Activated CD8-positive, alpha-beta T cell treated with anti-CD3 and anti-CD28 coated beads for 36 hours (primary cell): ENCODE measurements at regions not wholly inside any gene's neighbourhood (a gene's known extent, or its start where the extent isn't known, plus 50 kb on each side); places are given as distances from the start of the nearest gene placed in this dataset.
A peak's percentile ranks its signal among the peaks of the same experiment; 100 is the strongest.

Experiments
- ATAC-seq: fragments of 200-7000 bp; cut with Tn5 transposase; one replicate; pipeline ENCODE4 v1.10.0; 2021; ENCODE audit warnings: mild to moderate bottlenecking, moderate library complexity
- CTCF ChIA-PET: fragments of 350-600 bp; sonication (Branson Sonifier 250); formaldehyde crosslinking; loops from one replicate; lab custom pipeline; 2021; ENCODE audit warnings: antibody characterized with exemption; lab: Charles Lee
- POLR2A ChIA-PET: fragments of 350-600 bp; sonication (Branson Sonifier 250); formaldehyde crosslinking; loops from one replicate; lab custom pipeline; 2021; ENCODE audit warnings: antibody characterized with exemption; lab: Charles Lee
- DNase-seq: peaks from one replicate; pipeline ENCODE4 v3.0.0-alpha.2; 2020
- H3K27ac Mint-ChIP-seq: one replicate; pipeline ENCODE4 v1.8.0; 2021; ENCODE audit warnings: mild to moderate bottlenecking, mixed read lengths
- H3K27me3 Mint-ChIP-seq: one replicate; pipeline ENCODE4 v1.8.0; 2021; ENCODE audit warnings: mixed read lengths
- H3K36me3 Mint-ChIP-seq: one replicate; pipeline ENCODE4 v1.8.0; 2021; ENCODE audit warnings: low read depth, mixed read lengths
- H3K4me1 Mint-ChIP-seq: one replicate; pipeline ENCODE4 v1.8.0; 2021; ENCODE audit warnings: low read depth, mixed read lengths
- H3K4me3 Mint-ChIP-seq: one replicate; pipeline ENCODE4 v1.8.0; 2021; ENCODE audit warnings: mild to moderate bottlenecking, moderate library complexity, mixed read lengths
- H3K9me3 Mint-ChIP-seq: one replicate; pipeline ENCODE4 v1.8.0; 2021; ENCODE audit warnings: mixed read lengths
- intact Hi-C: fragments of 100-400 bp; cut with micrococcal nuclease; formaldehyde crosslinking; loops from one replicate; pipeline ENCODE4 v1.10.0; 2022
- TF ChIP-seq, protein P1 (sequence below): fragments of 200-600 bp; IDR thresholded peaks from one replicate; pipeline ENCODE4 v1.8.0; 2022; ENCODE audit warnings: antibody characterized with exemption, mild to moderate bottlenecking

GRCh38 chr11:115996125-115996807 lies 492.1 kb upstream of the CADM1 start:
- DNase-seq = no peak

GRCh38 chr11:115993590-115993989 lies 489.4 kb upstream of the CADM1 start:
- H3K4me1 Mint-ChIP-seq = no peaks in the 10 kb centered on the region
- no peak overlapping the region for H3K4me3 Mint-ChIP-seq
- TF ChIP-seq, protein P1, sequence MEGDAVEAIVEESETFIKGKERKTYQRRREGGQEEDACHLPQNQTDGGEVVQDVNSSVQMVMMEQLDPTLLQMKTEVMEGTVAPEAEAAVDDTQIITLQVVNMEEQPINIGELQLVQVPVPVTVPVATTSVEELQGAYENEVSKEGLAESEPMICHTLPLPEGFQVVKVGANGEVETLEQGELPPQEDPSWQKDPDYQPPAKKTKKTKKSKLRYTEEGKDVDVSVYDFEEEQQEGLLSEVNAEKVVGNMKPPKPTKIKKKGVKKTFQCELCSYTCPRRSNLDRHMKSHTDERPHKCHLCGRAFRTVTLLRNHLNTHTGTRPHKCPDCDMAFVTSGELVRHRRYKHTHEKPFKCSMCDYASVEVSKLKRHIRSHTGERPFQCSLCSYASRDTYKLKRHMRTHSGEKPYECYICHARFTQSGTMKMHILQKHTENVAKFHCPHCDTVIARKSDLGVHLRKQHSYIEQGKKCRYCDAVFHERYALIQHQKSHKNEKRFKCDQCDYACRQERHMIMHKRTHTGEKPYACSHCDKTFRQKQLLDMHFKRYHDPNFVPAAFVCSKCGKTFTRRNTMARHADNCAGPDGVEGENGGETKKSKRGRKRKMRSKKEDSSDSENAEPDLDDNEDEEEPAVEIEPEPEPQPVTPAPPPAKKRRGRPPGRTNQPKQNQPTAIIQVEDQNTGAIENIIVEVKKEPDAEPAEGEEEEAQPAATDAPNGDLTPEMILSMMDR = no peak
- no peak for ATAC-seq
- H3K27me3 Mint-ChIP-seq = peaks cover 5% of the 10 kb centered on the region
- no peaks in the 10 kb centered on the region for H3K36me3 Mint-ChIP-seq
- H3K27ac Mint-ChIP-seq = no peak overlapping the region
- no peak for DNase-seq
- ChIA-PET POLR2A (no interaction called here), CTCF (no interaction called here)
- intact Hi-C loops = no loop called here
- H3K9me3 Mint-ChIP-seq = no peaks in the 10 kb centered on the region

More at GRCh38 chr11:115996125-115996807, 492.1 kb upstream of the CADM1 start:
- ChIA-PET CTCF (no interaction called here), POLR2A (no interaction called here)
- Mint-ChIP-seq H3K36me3 (no peaks in the 10 kb centered on the region), H3K9me3 (no peaks in the 10 kb centered on the region), H3K4me3 (no peak overlapping the region), H3K4me1 (no peaks in the 10 kb centered on the region), H3K27ac (no peak overlapping the region), H3K27me3 (peaks cover 7% of the 10 kb centered on the region)
- intact Hi-C loops = no loop called here
- no peak for ATAC-seq
- TF ChIP-seq, protein P1 = no peak

- no peaks in the 10 kb centered on the region for H3K9me3 Mint-ChIP-seq
- CTCF ChIA-PET = no interaction called here
- TF ChIP-seq, protein P1 = peak; percentile 53
- no peaks in the 10 kb centered on the region for H3K36me3 Mint-ChIP-seq
- DNase-seq = peak; percentile 3
- H3K27me3 Mint-ChIP-seq = peaks cover 2% of the 10 kb centered on the region
- H3K27ac Mint-ChIP-seq = no peak overlapping the region
- no peak for ATAC-seq
- POLR2A ChIA-PET = no interaction called here
- intact Hi-C loops = no loop called here
- no peaks in the 10 kb centered on the region for H3K4me1 Mint-ChIP-seq
- no peak overlapping the region for H3K4me3 Mint-ChIP-seq
Observed at GRCh38 chr11:115990004-115990447, 485.8 kb upstream of the CADM1 start.

- TF ChIP-seq, protein P1 = no peak
- H3K27ac Mint-ChIP-seq = no peak overlapping the region
- DNase-seq (no peak), ATAC-seq (no peak)
- H3K4me1 Mint-ChIP-seq = no peaks in the 10 kb centered on the region
- no peaks in the 10 kb centered on the region for H3K9me3 Mint-ChIP-seq
- ChIA-PET POLR2A (no interaction called here), CTCF (no interaction called here)
- intact Hi-C loops = no loop called here
- peaks cover 2% of the 10 kb centered on the region for H3K27me3 Mint-ChIP-seq
- no peaks in the 10 kb centered on the region for H3K36me3 Mint-ChIP-seq
- no peak overlapping the region for H3K4me3 Mint-ChIP-seq
Observed at GRCh38 chr11:115985896-115986295, 481.7 kb upstream of the CADM1 start.

- no peak for ATAC-seq
- no peaks in the 10 kb centered on the region for H3K9me3 Mint-ChIP-seq
- no peaks in the 10 kb centered on the region for H3K27me3 Mint-ChIP-seq
- CTCF ChIA-PET = no interaction called here
- POLR2A ChIA-PET = no interaction called here
- H3K4me3 Mint-ChIP-seq = no peak overlapping the region
- H3K36me3 Mint-ChIP-seq = no peaks in the 10 kb centered on the region
- no peaks in the 10 kb centered on the region for H3K4me1 Mint-ChIP-seq
- no peak for DNase-seq
- H3K27ac Mint-ChIP-seq = no peak overlapping the region
- intact Hi-C loops = no loop called here
- TF ChIP-seq, protein P1 = no peak
Observed at GRCh38 chr11:115984228-115984627, 480.0 kb upstream of the CADM1 start.
